Endothelial cell of umbilical vein (primary cell): ENCODE measurements at regions not wholly inside any gene's neighbourhood (a gene's known extent, or its start where the extent isn't known, plus 50 kb on each side); places are given as distances from the start of the nearest gene placed in this dataset.

ENCODE experiments used
- CTCF ChIP-seq, 2 donors: IDR thresholded peaks; 1 replicate in 1 of 2; 2 replicates in 1 of 2; pipeline ENCODE4 v1.5.1; 2011; ENCODE audit warnings: low read length in 2 of 2, mild to moderate bottlenecking in 2 of 2, moderate library complexity in 2 of 2, control low read depth in 1 of 2, inconsistent platforms in 1 of 2, low read depth in 1 of 2; ENCODE audit not compliant: insufficient read depth in 1 of 2; ENCODE audit errors: extremely low read depth in 1 of 2
- EZH2 ChIP-seq: IDR thresholded peaks from 2 replicates; pipeline ENCODE4 v1.6.1; 2012; ENCODE audit warnings: borderline replicate concordance, low read depth, mild to moderate bottlenecking, moderate library complexity, low read length, inconsistent platforms; ENCODE audit not compliant: severe bottlenecking
- POLR2AphosphoS5 ChIP-seq: IDR thresholded peaks from 2 replicates; pipeline ENCODE4 v1.6.1; 2012; ENCODE audit warnings: low read depth, mild to moderate bottlenecking, control low read depth, low read length, moderate library complexity; ENCODE audit not compliant: insufficient read depth

GRCh38 chr1:172820475-172821158 is 161.7 kb downstream of the FASLG start:
- TF ChIP-seq POLR2AphosphoS5 (no peak), CTCF (IDR thresholded peaks at IDR 0.05; ENCODE audit: extremely low read depth in 1 of 2, insufficient read depth in 1 of 2, low read depth in 1 of 2, low read length in 2 of 2) (no peak), EZH2 (no peak)
